ENCODE measurements at regions not wholly inside any gene's neighbourhood (a gene's known extent, or its start where the extent isn't known, plus 50 kb on each side); places are given as distances from the start of the nearest gene placed in this dataset.
"Not testable (repeated sequence)": the region's sequence is repeated elsewhere in the genome, so short reads cannot be mapped to it uniquely, and the experiment has no call there.

DNA sequence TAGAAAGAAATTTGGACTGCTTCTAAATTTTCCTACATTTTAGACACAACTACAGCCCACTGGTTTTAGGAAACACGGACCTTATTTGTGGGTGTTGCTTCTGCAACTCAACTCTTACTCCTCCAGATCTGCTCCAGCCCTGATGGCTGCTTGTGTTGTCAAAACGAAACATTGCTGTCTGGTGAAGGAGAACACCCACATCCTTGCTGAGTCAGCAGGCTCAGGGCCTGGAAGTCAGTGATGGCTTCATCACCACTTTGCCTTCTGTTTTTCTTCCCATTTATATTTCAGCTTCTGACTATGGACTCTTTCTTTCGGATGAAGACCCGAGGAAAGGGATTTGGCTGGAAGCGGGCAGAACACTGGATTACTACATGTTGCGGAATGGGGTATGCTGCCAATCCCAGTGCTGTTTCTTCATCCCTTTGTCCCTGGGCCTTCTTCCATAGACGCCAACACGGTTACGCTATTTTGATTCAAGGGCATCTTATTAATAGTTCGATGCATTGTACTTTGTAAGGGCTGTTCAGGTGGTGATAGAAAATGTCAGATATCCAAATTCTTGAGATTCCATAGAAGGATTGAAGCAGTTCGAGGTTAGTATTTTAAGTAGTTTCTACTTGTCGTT, 392.6 kb upstream of the TPM1 start:
- no peak for DNase-seq

DNA sequence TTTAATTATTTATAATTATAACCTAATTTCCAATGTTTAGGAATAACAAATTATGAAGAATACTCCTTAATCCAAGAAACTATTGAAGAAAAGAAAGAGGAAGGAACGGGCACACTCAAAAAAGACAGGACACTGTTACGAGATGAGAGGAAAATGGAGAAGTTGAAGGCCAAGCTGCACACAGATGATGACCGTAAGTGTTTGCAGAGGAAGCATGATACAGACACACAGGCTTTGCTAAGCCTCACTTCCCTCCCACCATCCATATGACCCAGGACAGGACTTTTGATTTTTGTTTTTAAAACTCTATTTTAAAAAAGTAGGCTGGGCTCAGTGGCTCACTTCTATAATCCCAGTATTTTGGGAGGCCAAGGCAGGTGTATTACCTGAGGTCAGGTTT, 389.4 kb upstream of the TPM1 start:
- no peak for DNase-seq

DNA sequence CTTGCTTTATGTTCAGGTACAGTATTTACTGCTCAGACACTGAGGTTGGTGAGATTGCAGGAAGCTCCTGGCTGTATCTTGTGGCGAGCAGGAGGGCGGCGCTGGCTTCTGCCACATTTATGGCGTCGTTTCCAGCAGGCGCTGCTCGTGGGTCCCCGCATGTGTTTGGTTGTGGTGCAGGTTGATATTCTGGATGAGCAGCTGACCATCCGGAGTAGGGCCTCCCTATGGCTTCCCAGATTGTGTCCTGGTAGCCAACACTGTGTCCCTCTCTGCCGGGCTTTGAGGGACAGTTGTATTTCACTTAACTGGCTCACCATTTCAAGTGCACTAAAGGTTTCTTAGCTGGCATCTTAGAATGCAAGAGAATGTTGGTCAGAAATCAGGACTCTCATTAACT, 386.5 kb upstream of the TPM1 start:
- DNase-seq: no peak

- not testable (repeated sequence) for DNase-seq
Measured at GRCh38 chr15:62657501-62657900, 385.0 kb upstream of the TPM1 start.

DNA sequence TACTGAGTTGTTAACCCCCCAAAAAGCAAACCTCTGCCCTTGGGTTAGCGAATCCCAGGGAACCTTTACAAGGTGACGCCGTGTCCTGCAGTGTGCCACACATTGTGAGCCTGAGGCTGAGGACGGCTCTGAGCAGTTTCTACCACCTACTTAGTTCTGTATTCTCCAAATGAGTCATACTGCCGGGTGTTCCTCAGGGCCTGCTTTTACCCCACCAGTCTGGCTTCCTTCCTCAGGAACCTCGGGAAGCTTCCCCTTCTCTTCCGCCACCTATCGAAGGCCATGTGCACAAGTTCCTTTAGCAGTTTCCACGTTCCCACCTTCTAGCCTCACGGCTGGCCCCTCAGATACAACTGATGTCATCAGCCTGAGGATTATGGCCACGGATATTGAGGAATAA, 384.0 kb upstream of the TPM1 start:
- DNase-seq: no peak

- no peak for DNase-seq
Measured at GRCh38 chr15:62663547-62663946, 379.0 kb upstream of the TPM1 start.

DNA sequence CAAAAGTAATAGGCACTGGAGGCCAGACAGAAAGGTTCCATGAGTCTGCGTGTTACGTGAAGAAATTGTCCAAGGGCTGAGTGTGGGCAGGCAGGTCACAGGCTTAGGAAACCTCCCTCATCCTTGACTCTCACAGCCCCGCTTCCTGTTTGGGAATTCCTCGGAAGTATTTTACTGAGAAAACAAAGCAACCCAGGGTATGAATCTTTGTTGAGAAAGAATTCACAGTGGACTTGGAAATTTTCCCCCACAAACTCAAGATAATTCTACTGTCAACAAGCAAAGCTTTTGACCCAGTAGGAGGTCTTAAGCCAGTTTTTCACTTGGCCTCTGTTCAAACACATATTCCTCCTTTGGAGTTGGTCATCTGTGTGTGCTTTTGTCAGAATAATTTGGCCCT, 377.1 kb upstream of the TPM1 start:
- no peak for DNase-seq

GRCh38 chr15:62666046-62666445, 376.5 kb upstream of the TPM1 start:
- no peak for DNase-seq

DNA sequence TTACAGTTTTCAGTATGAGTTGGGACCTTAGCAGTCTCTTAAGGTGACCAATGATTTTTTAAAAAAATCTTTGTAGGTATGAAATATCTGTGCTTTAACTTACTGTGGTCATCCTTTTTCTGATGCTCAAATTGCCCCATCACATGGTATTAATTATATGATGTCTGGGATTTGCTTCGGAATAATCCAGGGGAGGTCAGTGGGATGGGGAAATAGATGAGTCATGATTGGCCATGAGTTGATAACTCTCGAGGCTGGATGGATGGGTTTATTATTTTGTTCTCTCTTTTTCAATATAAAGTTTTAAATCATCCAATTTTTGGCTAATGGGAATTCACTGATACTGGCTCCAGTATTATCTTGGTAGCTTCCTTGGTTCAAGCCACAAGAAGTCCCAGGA, 370.3 kb upstream of the TPM1 start:
- DNase-seq: no peak

GRCh38 chr15:62676891-62677290, 365.7 kb upstream of the TPM1 start:
- DNase-seq: no peak

DNA sequence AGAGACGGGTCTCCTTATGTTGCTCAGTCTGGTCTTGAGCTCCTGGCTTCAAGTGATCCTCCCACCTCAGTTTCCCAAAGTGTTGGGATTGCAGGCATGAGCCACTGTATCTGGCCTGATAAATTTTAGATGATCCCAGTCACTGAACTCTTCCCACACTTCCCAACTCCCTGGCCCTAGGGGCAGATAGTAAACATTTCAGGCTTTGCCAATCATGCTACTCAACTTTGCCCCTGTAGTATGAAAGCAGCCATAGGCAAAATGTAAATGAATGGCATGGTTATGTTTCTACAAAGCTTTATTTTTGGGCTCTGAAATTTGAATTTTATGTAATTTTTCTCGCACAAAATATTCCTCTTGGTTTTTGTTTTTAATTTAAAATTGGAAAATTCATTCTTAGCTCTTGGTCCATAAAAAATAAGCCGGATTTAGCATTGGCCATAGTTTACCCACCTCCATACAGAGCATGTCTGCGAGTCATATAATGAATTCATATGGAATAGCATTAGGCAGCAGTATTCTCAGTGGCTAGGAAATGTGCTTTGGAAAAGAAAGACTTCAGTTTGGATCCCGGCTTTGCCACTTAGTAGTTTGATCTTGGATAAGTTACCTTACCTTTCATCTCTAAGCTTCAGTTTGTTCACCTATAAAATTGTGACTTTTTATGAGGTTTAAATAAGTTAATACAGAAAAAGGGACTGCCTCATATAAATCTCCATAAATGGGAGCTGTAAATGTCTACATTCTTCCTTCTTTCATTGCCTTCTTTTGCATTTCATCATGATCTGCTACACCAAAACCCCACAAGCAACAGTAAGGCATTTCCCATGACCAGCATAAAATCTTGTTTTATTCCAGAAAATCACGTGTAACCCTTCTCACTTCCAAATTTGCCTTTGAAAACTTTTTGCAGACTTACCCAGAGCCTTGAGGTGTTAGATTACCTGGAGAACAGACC, 360.3 kb upstream of the TPM1 start:
- DNase-seq: no peak

DNA sequence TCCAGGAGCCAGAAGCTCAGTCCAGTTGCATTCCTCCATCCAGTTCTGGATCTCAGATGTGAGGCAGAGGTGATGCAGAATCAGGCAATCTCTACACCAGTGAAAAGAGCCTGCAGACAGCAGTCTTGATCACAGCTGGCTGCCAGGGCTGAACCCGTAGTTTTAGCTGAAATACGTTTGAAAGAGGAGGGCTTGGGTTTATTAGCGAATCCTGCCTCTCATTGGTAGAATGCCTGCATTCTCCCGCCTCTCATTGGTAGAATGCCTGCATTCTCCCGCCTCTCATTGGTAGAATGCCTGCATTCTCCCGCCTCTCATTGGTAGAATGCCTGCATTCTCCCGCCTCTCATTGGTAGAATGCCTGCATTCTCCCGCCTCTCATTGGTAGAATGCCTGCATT, 359.4 kb upstream of the TPM1 start:
- not testable (repeated sequence) for DNase-seq

GRCh38 chr15:62684123-62684808, 358.3 kb upstream of the TPM1 start:
- no peak for DNase-seq

DNA sequence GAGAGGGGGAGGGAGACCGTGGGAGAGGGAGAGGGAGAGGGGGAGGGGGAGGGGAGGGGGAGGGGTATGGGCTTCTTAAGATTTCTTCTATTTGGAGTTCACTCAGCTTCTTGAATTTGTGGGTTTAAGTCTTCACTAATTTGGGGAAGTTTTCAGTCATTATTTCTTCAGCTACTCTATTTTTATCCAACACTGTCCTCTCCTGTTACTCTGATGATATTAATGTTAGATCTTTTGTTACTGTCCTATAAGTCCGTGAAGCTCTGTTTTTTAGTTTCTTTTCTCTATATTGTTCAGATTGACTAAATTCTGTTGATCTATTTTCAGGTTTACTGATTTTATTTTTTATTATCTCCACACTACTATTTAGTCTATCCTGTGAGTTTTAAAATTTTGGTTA, 351.5 kb upstream of the TPM1 start:
- DNase-seq: no peak

GRCh38 chr15:62697636-62698035, 344.9 kb upstream of the TPM1 start:
- DNase-seq: no peak

- no peak for DNase-seq
Measured at GRCh38 chr15:62698646-62699045, 343.9 kb upstream of the TPM1 start.

DNA sequence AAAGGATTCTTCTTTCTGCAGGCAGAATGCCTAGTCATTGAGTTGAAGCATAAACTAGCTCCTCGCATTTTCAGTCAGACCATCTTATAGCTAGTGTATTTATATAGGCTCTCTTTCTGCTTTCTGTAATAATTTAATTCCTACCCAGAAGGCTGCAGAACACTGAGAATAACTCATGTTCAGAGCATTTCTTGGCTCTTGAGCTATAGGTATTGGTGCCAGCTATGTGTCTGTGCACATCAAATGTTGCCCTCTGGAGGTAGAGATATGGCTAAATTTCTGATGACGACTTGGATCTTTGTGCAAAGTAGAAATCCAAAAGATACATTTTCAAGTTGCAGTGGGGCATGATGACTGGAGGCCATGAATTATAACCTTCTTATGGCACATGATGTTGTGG, 336.2 kb upstream of the TPM1 start:
- DNase-seq: no peak

- no peak for DNase-seq
Measured at GRCh38 chr15:62708470-62708869, 334.1 kb upstream of the TPM1 start.

GRCh38 chr15:62709261-62709660, 333.3 kb upstream of the TPM1 start:
- DNase-seq: no peak

- DNase-seq: no peak
Measured at GRCh38 chr15:62711691-62712454, 330.7 kb upstream of the TPM1 start.

GRCh38 chr15:62712455-62712839, 330.1 kb upstream of the TPM1 start:
- DNase-seq: no peak

- no peak for DNase-seq
Measured at GRCh38 chr15:62715946-62716345, 326.6 kb upstream of the TPM1 start.

- DNase-seq: no peak
Measured at GRCh38 chr15:62717496-62717895, 325.1 kb upstream of the TPM1 start.
